ENCODE measurements at regions not wholly inside any gene's neighbourhood (a gene's known extent, or its start where the extent isn't known, plus 50 kb on each side); places are given as distances from the start of the nearest gene placed in this dataset.

GRCh38 chr1:82391712-82392111 is 591.0 kb downstream of the ADGRL2 start:
- DNase-seq (ENCODE audit: low read depth, low spot score): no peak
- no peak overlapping the region for H3K4me3 ChIP-seq (ENCODE audit: low read depth, low read length)
- TF ChIP-seq, protein P1, sequence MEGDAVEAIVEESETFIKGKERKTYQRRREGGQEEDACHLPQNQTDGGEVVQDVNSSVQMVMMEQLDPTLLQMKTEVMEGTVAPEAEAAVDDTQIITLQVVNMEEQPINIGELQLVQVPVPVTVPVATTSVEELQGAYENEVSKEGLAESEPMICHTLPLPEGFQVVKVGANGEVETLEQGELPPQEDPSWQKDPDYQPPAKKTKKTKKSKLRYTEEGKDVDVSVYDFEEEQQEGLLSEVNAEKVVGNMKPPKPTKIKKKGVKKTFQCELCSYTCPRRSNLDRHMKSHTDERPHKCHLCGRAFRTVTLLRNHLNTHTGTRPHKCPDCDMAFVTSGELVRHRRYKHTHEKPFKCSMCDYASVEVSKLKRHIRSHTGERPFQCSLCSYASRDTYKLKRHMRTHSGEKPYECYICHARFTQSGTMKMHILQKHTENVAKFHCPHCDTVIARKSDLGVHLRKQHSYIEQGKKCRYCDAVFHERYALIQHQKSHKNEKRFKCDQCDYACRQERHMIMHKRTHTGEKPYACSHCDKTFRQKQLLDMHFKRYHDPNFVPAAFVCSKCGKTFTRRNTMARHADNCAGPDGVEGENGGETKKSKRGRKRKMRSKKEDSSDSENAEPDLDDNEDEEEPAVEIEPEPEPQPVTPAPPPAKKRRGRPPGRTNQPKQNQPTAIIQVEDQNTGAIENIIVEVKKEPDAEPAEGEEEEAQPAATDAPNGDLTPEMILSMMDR (IDR thresholded peaks at IDR 0.05; ENCODE audit: low read depth, low read length): no peak
- in situ Hi-C loops (cut with HindIII; ENCODE audit: low sequenced_read_pairs): no loop called here

DNA sequence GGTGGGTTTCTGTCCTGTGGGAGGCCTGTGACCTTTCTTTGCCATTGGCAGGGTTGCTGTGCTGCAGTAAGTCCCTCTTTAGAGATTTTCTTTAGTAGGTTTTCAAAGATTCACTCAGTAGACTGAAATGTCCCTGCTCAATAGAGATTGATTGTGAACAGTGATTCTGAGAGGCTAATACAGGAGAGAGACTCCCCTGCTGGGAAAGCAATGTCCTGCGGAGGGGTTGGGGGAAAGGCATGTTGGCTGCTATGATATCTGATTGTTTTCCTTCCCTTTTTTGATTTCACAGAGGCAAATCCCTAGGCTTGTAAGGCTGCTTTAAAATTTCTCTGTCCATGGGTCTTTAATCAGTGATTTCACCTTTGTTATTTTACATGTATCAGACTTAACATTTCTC is 589.9 kb downstream of the ADGRL2 start:
- no peak for DNase-seq (ENCODE audit: low read depth, low spot score)
- no peak overlapping the region for H3K4me3 ChIP-seq (ENCODE audit: low read depth, low read length)
- TF ChIP-seq, protein P1 (IDR thresholded peaks at IDR 0.05; ENCODE audit: low read depth, low read length): no peak
- in situ Hi-C loops (cut with HindIII; ENCODE audit: low sequenced_read_pairs): no loop called here

DNA sequence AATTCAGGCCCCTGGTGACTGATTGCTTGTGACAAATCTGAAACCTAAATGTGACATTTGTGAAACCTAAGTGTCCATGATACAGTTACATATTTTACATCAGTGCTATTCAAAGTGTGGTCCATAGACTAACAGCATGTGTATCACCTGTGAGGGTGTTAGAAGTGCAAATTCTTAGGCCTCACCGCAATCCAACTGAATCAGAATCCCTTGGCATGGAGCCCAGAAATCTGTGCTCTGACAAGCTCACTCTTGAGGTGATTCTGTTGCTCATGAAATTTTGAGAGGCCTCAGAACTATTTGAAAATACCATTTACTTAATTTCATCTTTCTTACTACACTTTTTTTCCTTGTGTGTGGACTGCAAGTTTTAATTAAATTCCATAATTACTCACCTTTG is 587.9 kb downstream of the ADGRL2 start:
- peak; percentile 69 for DNase-seq (ENCODE audit: low read depth, low spot score)
- no peak overlapping the region for H3K4me3 ChIP-seq (ENCODE audit: low read depth, low read length)
- TF ChIP-seq, protein P1 (IDR thresholded peaks at IDR 0.05; ENCODE audit: low read depth, low read length): no peak
- in situ Hi-C loops (cut with HindIII; ENCODE audit: low sequenced_read_pairs): no loop called here

- TF ChIP-seq, protein P1 (IDR thresholded peaks at IDR 0.05; ENCODE audit: low read depth, low read length): no peak
- in situ Hi-C loops (cut with HindIII; ENCODE audit: low sequenced_read_pairs): no loop called here
- no peak for DNase-seq (ENCODE audit: low read depth, low spot score)
- no peak overlapping the region for H3K4me3 ChIP-seq (ENCODE audit: low read depth, low read length)
Measured at GRCh38 chr1:82387012-82387366, 586.3 kb downstream of the ADGRL2 start.

DNA sequence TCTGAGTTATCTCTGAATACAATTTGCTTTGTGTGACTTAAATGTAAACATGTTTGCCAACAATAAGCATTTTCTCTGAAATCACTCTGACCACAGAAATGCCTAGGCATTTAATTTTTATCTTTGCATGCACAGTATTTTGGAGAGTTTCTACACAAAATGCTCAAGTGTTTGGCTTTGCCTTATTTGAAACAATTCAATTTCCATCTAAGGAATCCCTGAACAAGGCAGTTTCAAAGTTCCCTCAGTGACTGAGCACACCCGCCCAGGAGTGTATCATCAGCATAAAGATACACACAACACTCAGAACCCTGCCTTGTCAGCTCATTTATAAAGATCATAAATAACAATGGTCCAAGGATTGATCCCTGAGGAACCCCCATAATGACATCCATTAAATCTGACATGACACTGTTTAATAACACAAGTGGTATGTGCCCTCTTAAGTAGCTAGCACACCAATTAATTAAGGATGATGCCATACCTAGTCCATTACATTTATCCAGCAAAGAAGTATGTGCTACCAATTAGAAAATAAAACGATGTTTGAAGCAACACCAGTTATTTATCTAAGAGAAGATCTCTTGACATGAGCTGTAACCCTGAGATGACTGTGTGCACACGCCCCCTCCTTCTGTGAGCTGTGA is 585.8 kb downstream of the ADGRL2 start:
- no peak overlapping the region for H3K4me3 ChIP-seq (ENCODE audit: low read depth, low read length)
- in situ Hi-C loops (cut with HindIII; ENCODE audit: low sequenced_read_pairs): no loop called here
- no peak for DNase-seq (ENCODE audit: low read depth, low spot score)
- TF ChIP-seq, protein P1 (IDR thresholded peaks at IDR 0.05; ENCODE audit: low read depth, low read length): no peak

DNA sequence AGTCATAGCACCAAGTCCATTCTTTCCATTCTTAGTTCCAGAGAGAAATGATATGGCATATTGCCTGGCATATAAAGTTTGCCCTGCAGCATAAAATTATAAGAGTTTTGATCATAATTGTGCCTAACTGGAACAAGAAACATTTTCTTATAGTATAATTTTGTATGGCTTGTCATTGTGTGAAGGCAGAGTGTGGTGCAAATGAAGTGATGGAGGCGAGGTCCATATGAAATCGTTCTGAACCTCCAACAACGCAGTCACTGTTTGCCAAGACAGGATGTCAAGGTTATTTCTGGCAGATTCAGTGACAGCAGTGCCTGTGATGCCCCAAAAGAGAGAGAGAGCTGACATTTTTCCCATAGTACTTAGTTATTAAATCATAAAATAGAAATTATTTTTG is 584.0 kb downstream of the ADGRL2 start:
- in situ Hi-C loops (cut with HindIII; ENCODE audit: low sequenced_read_pairs): no loop called here
- H3K4me3 ChIP-seq (ENCODE audit: low read depth, low read length): no peak overlapping the region
- DNase-seq (ENCODE audit: low read depth, low spot score): no peak
- TF ChIP-seq, protein P1 (IDR thresholded peaks at IDR 0.05; ENCODE audit: low read depth, low read length): no peak

Data from astrocyte of the spinal cord (primary cell).